GM18909 (cell line): ENCODE measurements at regions not wholly inside any gene's neighbourhood (a gene's known extent, or its start where the extent isn't known, plus 50 kb on each side); places are given as distances from the start of the nearest gene placed in this dataset.
"Not testable (repeated sequence)": the region's sequence is repeated elsewhere in the genome, so short reads cannot be mapped to it uniquely, and the experiment has no call there.

Experiments
- ATAC-seq: cut with Tn5 transposase; IDR thresholded peaks from one replicate; pipeline ENCODE4 v1.9.1; 2021; ENCODE audit warnings: mild to moderate bottlenecking; ENCODE audit not compliant: unreplicated experiment, poor library complexity

- not testable (repeated sequence) for ATAC-seq
Observed at GRCh38 chr21:35516292-35516691, 467.2 kb upstream of the RUNX1 start.

GRCh38 chr21:35512346-35512745, 463.2 kb upstream of the RUNX1 start:
- no peak for ATAC-seq

- no peak for ATAC-seq
Observed at GRCh38 chr21:35511696-35512162, 462.6 kb upstream of the RUNX1 start.

DNA sequence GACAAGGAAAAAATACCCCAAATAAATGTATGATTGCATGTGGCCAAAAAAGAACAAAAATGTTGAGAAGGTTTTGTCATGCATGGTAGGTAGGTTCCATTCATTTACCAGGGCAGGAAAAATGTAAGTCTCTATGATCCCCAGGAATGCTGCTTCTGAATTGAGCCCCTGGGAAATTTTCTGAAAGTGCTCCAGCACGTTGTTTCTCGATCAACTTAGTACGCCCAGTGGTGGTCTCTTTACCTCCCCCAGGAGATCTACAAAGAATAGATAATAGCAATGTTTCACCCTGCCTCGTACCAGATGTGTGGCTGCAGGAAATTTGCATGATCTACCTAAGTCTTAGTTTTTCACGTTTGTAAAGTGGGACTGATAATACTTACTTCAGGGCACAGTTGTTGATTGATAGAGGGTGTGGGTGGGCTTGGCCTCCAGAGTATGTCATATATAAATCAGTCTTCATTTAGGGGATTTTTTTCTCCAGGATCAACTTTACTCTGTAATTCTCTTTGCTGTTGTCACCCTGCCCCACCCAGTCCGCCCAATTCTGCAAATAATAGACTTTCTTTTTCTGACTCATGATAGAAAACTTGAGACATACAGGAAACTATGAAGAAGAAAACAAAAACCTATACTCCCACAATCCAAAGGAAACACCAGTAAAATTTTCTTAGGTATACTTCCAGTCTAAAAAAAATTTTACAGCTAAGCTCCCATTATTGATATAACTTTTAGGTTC, 462.0 kb upstream of the RUNX1 start:
- ATAC-seq: no peak

- no peak for ATAC-seq
Observed at GRCh38 chr21:35510294-35510693, 461.2 kb upstream of the RUNX1 start.

GRCh38 chr21:35509001-35509704, 460.1 kb upstream of the RUNX1 start:
- ATAC-seq: no peak

GRCh38 chr21:35508139-35508888, 459.2 kb upstream of the RUNX1 start:
- ATAC-seq: no peak

DNA sequence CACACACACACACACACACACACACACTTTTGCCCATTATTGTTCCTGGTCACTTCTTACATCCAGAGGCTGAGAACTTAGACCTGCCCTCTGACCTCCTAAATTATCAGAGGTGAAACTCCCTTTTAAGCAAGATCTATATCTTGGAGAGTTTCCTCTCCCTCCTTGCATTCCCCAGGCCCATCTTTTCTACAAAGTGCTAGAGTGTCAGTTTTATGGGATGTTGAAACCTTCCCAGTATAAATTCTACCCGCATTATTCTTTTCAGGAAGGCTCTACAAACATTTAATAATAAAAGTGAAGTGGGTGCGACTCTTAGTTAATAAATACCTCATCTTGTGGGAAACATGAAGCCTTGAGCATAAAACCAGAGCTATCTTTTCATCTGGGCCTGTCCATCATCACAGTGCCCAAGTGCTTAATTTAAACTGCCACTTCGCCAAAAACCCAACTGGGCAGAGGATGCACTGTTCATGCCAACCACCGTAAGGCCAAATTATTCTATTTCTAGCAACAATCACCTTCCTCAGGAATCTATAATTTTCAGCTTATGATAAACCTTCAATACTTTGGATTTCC, 458.2 kb upstream of the RUNX1 start:
- ATAC-seq: no peak

DNA sequence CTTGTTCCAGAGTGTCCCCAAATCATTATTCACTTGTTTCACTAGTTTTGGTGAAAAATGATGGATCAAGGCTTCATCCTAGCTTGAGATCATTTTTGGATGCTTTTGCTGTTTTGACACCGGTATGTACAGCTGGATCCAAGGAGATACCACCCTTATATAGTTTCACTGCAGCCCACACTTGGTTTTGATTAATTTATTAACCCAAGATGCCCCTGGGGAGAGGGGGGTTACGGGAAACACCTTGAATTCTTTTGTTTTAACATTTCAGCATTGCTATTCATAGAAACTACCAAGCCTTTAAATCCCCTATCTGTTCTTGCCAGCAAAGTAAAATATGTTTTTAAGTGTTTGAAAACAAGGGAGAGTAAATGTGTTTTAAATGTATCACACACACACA, 457.7 kb upstream of the RUNX1 start:
- ATAC-seq: no peak

- ATAC-seq: no peak
Observed at GRCh38 chr21:35506352-35506751, 457.2 kb upstream of the RUNX1 start.

DNA sequence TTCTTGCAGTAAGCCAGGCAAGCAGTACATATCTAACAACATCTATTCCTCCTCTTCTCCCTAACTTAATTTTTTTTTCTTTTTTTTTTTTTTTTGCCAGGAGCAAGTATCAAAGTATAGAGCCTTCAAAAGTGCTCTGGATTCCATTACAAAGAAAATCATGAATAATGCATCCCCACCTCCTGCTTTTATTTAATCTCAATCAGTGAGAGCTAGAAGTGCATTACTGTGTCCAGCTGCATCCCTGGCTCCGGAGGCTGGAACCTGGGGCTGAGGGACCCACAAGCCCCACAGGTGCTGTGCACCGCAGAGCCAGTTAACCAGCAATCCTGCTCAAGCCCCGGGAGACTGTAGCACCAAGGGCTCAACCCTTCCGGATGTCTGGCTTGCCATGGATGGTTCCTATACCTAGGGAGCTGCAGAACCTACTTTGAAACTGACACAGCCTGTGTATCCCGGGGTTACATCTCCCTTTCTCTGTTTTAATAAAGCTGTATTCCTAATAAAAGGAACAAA, 455.9 kb upstream of the RUNX1 start:
- no peak for ATAC-seq

DNA sequence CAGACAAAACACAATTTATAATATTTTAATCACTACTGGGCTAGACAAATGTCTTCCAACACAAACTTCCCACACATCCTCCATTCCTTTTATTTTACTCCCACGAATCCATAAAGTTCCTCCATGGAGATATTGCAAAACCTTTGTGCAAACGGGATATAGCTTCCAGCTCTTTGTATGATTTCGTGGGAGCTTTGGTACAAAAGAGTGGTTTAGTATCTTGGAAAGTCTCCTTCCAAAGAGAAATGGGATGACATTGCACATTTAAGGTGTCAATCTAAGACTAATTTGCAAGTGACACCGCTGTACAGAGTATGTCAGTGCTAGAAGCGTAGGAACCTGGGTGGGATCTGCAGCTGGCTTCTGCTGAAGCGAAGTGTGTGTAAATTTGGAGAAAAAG, 455.2 kb upstream of the RUNX1 start:
- no peak for ATAC-seq

DNA sequence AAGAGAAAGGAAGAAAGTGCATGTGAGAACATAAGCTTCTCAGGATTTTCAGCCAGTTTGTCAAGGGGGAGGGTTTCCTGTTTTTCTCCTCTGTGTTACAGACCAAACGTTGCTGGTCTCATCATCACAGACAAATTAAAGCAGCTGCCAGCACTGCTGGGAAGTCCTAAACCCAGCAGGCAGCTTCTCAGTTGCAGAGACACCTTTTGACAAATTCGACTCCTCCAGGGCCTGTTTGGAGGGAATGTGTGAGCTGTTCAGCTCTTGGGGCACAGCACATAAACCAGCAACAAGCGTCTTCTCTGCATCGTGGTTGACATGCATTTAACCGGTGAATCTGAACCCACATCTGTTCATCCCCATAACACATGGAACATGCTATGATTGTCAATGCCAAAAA, 454.6 kb upstream of the RUNX1 start:
- no peak for ATAC-seq

GRCh38 chr21:35502821-35503220, 453.7 kb upstream of the RUNX1 start:
- no peak for ATAC-seq

DNA sequence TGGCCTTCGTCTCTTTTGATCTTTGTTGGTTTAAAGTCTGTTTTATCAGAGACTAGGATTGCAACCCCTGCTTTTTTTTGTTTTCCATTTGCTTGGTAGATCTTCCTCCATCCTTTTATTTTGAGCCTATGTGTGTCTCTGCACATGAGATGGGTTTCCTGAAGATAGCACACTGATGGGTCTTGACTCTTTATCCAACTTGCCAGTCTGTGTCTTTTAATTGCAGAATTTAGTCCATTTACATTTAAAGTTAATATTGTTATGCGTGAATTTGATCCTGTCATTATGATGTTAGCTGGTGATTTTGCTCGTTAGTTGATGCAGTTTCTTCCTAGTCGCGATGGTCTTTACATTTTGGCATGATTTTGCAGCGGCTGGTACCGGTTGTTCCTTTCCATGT, 448.4 kb upstream of the RUNX1 start:
- ATAC-seq: not testable (repeated sequence)

- no peak for ATAC-seq
Observed at GRCh38 chr21:35491920-35492678, 443.0 kb upstream of the RUNX1 start.

GRCh38 chr21:35491114-35491513, 442.0 kb upstream of the RUNX1 start:
- ATAC-seq: no peak

DNA sequence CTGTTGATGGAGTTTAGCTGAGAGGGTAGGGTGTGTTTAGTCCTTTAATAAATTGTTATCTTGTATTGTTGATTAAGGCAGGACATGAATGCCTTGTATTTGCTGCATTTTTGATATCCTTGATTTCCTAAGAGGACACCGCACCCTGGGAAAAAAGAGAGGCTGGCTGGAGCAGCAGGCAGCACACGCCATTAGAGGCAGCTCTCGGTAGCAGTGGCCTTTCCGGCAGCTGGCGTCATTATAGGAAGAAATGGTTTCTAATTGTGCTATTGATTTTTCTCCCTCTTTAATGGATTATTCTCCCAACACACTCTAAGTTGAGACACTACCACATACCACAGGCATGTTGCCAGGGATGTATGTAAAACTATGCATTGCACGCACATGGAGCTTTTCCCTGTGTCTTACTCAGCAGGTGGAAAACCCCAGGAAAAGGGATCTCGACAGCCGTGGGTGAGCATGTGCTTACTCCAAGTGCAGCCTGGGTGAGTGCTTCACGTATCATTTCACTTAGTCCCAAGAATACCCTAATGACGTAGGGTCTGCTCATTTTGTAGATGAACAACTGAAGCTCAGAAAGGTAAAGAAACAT, 440.4 kb upstream of the RUNX1 start:
- ATAC-seq: no peak

DNA sequence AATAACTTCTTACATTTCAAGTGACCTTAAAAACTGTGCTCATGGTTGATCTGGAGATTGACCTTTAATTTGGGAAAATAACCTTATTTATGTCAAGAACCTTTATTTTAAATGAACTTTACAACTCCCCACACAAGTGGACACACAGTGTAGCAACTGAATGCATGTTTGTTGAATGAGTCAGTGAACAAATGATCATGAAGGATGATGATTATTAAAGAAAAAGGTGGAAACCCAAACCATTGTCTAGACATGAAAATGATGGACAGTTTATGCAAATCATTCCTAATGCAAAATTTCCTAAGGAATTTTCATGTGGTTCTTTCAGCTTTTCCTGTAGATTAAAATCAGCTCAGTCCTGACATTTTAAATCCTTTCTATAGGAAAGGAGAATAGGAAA, 439.8 kb upstream of the RUNX1 start:
- no peak for ATAC-seq

DNA sequence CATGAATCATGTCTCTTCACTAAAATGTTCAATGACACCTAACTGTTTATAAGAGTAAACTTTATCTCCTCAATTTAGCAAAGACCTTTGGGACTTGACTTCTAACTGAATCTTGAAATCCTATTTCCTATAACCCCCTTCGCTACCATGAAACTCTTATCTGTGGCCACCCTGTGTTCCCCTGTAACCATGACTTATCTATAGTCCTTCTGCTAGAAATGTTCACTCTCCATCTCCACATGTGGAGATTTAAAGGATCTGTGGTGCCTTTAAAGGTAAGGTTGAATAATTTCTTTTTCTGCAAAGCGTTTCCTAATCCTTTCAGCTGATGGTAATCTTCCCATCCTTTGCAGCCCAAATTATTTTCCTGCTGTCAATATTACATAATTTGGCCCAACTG, 436.3 kb upstream of the RUNX1 start:
- no peak for ATAC-seq
